HG03045 (cell line): ENCODE measurements at regions not wholly inside any gene's neighbourhood (a gene's known extent, or its start where the extent isn't known, plus 50 kb on each side); places are given as distances from the start of the nearest gene placed in this dataset.
"Not testable (repeated sequence)": the region's sequence is repeated elsewhere in the genome, so short reads cannot be mapped to it uniquely, and the experiment has no call there.

Experiments used
- ATAC-seq: cut with Tn5 transposase; IDR thresholded peaks from one replicate; pipeline ENCODE4 v1.9.1; 2021; ENCODE audit warnings: mild to moderate bottlenecking, moderate library complexity; ENCODE audit not compliant: unreplicated experiment

- no peak for ATAC-seq
Measured at GRCh38 chr16:88298181-88298832, 84.5 kb upstream of the ZNF469 start.

DNA sequence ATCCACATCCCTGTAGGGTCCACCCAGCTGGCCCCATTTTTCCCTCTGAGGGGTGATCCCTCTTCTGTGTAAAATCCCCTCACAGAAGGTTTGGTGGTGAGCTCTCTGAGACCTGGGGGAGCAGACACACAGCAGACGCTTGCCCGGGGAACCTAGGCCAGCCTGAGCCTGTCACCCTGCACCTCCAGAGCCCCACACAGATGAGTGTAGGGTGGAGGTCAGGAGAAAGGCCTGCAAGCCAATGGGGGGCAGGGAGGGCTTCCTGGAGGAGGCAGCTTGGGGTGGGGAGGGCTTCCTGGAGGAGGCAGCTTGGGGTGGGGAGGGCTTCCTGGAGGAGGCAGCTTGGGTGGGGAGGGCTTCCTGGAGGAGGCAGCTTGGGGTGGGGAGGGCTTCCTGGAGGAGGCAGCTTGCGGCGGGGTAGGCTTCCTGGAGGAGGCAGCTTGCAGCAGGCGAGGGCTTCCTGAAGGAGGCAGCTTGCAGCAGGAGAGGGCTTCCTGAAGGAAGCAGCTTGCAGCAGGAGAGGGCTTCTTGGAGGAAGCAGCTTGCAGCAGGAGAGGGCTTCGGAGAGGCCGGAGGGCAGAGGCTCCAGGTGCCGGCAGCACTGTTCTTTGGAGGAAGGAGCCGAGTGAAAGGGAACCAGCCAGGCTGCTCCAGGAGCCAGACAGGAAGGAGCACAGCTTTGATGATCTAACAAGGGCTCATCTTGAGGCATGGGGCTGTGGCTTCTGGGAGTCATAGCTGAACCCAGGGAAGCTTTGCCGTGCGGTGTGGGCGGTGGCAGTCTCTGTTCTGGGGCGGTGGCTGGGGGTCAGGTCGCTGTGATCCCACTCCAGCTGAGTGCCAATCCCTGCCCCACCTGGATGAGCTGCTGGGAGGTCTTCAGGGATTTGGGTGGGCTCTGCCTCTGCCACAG lies 83.7 kb upstream of the ZNF469 start:
- ATAC-seq, result no peak

- ATAC-seq, result no peak
Measured at GRCh38 chr16:88299751-88300462, 82.9 kb upstream of the ZNF469 start.

DNA sequence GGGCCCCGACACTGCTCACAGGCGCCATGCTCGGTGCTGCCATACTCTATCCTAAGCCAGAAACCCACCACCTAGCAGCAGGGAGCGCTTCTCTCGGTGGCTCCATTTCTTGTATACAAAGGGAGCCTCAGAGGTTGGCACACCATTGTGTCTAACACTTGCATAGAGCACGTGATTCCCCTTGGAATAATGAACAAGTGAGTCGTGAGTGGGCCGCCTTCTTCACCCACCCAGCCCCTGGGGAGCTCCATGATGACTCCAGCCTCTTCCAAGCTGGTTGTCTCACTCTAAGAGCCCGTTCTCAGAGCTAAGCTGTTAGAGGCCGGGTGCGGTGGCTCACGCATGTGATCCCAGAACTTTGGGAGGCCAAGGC lies 82.3 kb upstream of the ZNF469 start:
- ATAC-seq, result no peak

DNA sequence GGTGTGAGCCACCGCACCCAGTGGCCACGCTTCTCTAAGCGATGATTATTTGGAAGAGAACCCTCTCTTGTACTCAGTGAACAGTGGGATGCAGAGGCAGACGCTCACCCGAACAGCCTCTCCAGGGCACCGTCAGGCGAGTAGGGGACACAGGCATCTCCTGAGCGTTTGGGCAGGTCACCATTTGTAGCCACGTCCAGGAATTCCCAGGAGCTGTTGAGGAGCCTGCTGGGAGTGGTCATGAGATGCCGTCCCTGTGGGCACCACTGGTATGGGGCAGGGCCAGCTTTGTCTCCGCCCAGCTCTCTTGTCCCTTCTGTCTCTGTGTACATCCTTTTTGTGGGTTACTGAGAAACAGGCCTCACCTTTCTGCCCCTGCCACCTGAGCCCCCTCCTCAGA lies 81.3 kb upstream of the ZNF469 start:
- ATAC-seq, result no peak

GRCh38 chr16:88301886-88302285 lies 80.9 kb upstream of the ZNF469 start:
- ATAC-seq, result no peak

DNA sequence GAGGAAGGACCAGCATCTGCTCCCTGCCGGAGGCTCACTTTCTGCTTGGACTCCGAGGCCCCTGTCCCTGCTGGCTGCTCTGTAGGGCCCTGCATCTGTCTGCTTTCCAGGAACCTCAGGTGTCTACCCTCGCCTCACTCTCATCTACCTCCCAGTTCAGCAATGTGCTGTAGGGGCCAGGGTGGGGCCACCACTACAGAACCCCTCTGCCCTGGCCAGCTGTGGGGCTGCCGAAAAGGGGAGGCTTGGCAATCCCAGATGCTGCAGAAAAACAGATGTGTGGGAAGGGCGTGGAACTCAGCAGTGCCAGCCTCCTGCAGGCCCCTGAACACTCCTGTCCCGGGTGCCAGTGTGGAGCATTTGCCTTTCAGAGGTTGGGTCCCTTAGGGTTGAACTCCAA lies 80.1 kb upstream of the ZNF469 start:
- no peak for ATAC-seq

- no peak for ATAC-seq
Measured at GRCh38 chr16:88303405-88303804, 79.4 kb upstream of the ZNF469 start.

DNA sequence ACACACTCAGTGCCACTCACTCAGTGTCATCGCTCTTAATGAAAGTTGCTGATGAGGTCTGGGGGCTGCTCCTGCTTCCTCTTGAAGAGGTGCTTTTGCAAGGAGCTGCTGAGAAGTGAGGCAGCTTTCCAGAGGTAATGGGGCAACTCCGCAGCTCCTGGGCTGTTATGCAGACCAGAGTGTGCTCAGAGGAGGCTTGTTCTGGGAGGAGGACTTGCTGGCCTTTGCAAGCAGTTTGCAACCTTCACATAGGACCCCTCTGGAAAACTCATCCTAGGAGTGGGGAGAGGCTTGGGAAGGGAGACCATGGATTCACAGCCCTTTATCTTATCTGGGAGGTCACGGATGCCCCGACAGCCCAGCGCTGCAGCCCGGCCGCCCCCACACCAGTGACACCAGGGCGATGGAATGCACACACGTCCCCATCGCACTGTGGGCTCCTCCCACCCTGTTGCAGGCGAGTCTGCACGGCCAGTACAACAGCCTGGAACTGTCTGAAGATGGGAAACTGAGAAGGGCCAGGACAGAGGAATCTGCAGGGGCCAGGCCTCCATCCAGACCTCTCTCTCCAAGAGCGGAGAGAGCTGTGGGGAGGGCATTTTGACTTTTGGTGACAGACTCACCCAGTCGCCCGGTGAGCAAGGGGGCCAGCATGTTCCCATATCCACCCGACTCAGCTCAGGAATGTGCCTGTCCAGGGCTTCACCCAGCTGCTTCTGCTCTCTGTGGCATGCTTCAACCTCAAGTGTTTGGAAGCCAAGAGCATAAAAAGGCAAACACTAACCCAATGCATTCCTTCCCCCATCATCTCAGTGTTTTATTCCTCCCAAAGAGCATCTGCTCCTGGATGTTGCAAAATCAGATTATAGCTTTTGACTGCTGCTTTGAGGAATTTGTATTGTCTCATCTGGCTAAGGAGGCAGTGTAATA lies 78.6 kb upstream of the ZNF469 start:
- ATAC-seq, result no peak

DNA sequence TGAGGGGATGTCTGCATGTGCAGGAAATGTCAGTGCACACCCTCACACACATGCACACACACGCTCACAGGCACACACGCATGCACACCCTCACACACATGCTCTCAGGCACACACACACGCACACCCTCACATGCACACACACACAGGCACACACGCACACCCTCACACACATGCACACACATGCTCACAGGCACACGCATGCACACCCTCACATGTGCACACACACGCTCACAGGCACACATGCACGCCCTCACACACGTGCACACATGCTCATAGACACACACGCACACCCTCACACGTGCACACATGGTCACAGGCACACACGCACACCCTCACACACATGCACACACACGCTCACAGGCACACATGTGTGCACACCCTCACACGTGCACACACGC lies 77.6 kb upstream of the ZNF469 start:
- ATAC-seq, result no peak

DNA sequence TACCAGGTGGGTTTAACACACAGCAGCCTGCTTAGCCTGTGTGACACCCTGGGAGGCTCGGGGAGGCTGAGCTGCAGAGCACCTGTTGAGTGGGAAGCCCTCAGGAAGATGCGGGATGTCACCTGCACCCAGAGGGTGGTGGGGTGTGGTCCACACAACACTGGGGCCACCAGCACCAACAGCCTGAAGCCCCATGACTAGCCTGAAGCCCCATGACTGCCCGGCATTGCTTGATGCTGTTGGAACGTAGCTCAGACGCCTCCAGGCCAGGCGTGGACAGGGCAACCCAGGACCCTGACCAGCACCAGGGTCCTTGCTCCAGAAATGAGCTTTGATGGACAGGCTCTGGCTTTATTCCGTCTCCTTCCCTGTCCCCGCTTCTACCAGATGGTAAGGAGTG lies 76.3 kb upstream of the ZNF469 start:
- no peak for ATAC-seq

DNA sequence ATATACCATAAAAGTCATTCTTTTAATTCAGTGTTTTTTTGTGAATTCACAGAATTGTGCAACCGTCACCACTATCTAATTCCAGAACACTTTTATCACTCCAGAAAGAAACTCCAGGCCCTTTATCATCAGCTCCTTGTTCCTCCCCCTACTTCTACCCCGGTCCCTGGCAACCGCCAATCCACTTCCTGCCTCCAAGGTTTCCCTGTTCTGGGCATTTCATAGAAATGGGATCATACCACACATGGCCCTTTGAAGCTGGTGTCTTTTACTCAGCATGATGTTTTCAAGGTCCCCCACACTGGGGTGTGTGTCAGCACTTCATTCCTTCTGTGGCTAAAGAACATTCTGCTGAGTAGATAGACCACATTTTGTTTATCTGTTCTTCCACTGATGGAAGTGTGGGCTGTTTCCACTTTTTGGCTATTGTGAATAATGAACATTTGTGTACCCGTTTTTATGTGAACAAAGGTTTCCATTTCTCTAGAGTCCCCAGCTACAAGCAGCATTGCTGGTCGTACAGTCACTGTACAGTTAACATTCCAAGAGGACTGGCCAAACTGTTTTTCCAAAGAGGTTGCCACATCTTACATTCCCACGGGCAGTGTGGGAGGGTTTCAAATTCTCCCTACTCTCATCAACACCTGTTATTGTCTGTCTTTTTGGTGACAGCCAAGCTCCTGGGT lies 75.8 kb upstream of the ZNF469 start:
- no peak for ATAC-seq

DNA sequence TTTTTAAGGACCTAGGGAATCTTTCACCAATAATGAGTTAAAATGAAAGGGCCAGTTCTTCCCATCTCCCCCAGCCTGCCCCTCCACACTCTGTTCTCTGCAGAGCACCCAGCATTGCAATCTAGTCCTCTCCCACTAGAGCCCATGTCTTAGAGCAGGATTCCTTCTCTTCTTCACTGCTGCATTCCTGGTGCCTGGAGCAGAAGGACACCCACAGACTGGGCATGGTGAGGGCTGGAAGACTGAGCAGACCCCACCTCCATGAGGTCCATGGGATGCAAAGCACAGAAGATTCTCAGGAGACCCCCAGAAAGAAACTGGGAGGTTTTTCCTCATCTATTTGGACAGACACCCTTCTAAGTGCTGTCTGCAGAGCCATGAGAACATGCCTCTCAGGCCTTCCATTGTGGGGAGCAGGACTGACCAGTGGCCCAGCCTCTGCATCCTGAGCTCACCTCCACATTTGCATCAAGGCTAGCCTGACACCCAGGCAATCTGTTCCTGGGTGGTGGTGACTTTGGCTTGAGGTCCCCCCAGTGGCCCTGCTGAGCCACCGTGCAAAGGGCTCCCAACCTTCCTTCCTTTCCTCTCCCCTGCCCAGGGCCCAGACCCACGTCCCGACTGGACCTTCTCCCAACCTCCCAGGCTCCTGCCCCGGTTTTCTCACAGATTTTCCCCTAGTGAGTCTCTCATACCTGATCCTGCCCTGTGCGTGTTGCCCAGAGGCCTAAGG lies 74.2 kb upstream of the ZNF469 start:
- ATAC-seq, result no peak

- no peak for ATAC-seq
Measured at GRCh38 chr16:88309174-88309907, 73.4 kb upstream of the ZNF469 start.

- ATAC-seq, result no peak
Measured at GRCh38 chr16:88309908-88310265, 72.9 kb upstream of the ZNF469 start.

DNA sequence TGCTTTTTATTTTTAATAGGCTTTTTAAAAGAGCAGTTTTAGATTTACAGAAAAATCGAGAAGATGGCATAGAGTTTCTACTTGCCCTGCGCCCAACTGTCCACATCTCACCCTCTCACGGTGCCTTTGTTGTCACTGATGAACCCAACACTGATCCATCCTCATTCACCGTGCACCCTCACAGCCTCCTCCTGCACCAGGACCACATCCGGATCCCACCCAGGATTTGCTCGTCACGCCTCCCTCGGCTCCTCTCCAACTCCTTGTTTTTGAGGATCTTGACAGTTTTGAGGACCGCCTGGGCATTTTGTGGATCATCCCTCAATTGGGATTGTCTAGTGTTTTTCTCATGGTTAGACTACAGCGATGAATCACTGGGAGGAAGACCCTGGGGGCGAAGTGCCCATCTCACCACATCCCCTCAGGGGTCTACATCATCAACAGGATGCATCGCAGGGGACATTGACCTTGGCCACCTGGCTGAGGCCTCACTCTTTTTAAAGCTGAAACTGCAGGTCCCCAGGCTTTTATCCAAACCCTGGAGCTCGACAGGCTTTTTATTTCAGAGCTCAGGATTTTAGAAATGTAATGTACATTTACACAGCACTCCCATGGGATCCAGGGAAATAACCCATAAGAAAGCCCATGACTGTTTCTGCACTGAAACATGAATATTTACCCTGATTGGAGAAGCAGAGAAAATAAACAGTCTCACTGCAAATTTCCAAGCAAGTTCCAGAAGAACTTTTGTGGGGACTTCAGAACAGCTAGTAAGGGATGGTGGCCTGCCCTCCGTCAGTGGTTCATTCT lies 71.8 kb upstream of the ZNF469 start:
- no peak for ATAC-seq

DNA sequence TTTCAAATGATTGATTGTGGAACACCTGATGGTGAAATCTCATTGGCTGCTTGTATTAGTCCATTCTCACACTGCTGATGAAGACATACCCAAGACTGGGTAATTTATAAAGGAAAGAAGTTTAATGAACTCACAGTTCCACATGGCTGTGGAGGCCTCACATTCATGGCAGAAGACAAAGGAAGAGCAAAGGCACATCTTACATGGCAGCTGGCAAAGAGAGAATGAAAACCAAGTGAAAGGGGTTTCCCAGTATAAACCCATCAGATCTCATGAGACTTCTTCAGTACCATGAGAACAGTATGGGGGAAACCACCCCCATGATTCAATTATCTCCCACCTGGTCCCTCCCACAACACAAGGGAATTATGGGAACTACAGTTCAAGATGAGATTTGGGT lies 70.9 kb upstream of the ZNF469 start:
- ATAC-seq, result not testable (repeated sequence)

- ATAC-seq, result no peak
Measured at GRCh38 chr16:88312732-88313131, 70.0 kb upstream of the ZNF469 start.
